ENCODE measurements at regions not wholly inside any gene's neighbourhood (a gene's known extent, or its start where the extent isn't known, plus 50 kb on each side); places are given as distances from the start of the nearest gene placed in this dataset.
"Not testable (repeated sequence)": the region's sequence is repeated elsewhere in the genome, so short reads cannot be mapped to it uniquely, and the experiment has no call there.

DNA sequence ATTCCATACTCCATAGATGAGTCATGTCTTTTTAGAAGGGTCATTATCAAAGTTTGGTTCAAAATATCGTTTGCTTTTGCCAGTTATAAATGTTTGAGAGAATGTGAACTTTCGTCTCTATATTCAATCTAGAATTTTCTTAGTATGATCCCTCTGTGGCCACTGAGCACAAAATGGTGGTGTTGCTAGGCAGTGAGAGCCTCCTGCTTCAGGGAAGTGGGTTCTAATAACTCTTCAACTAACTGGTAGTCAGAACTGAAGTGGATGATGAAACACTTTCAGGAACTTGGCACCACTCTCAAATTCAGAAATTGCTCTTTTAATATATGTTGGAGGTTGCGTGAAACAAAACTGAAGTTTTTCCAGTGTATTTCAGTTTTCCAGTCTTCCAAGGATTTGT lies 125.0 kb upstream of the DOK5 start:
- H3K36me3 ChIP-seq, result no peaks in the 10 kb centered on the region
- no peak for DNase-seq
- H3K4me3 ChIP-seq, result no peak overlapping the region
- no peaks in the 10 kb centered on the region for H3K4me1 ChIP-seq
- intact Hi-C loops (cut with micrococcal nuclease), result no loop called here
- TF ChIP-seq, protein P1, sequence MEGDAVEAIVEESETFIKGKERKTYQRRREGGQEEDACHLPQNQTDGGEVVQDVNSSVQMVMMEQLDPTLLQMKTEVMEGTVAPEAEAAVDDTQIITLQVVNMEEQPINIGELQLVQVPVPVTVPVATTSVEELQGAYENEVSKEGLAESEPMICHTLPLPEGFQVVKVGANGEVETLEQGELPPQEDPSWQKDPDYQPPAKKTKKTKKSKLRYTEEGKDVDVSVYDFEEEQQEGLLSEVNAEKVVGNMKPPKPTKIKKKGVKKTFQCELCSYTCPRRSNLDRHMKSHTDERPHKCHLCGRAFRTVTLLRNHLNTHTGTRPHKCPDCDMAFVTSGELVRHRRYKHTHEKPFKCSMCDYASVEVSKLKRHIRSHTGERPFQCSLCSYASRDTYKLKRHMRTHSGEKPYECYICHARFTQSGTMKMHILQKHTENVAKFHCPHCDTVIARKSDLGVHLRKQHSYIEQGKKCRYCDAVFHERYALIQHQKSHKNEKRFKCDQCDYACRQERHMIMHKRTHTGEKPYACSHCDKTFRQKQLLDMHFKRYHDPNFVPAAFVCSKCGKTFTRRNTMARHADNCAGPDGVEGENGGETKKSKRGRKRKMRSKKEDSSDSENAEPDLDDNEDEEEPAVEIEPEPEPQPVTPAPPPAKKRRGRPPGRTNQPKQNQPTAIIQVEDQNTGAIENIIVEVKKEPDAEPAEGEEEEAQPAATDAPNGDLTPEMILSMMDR (IDR thresholded peaks at IDR 0.05; ENCODE audit: borderline replicate concordance), result no peak
- H3K27ac ChIP-seq (replicated peaks), result no peak overlapping the region
- no peaks in the 10 kb centered on the region for H3K27me3 ChIP-seq (ENCODE audit: low read depth)
- no peaks in the 10 kb centered on the region for H3K9me3 ChIP-seq (replicated peaks)

DNA sequence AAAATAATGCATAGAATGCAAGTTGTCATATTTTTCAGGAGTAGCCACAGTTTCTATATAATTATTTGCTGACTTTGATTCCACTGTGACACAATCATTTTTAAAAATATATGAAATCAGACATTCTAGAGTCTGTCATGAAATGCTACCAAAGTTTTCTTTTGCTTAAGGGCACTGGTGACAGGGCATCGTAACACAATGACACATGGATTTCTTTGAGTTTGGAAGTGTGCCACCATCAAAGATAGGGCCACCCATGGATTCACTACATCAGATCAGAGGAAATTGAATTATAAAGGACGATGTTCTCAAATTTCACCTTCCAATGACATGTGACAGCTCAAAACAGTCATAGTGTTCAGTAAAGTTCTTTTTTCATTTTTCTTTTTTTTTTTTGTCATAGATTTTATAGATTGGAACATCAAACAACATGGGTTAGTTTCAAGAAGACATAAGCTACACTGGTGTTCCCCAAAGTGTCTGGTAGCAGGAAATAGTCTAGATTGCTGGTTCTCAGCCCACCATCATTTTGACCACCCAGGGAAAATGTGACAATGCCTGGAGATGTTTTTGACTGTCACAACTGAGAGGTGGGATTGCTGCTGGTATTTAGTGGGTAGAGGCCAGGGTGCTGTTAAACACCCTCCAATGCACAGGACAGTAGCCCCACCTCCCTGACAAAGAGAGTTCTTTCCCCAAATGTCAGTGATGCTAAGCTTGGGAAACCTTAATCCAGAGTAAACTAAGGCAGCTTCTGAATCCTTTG lies 123.8 kb upstream of the DOK5 start:
- intact Hi-C loops (cut with micrococcal nuclease), result no loop called here
- Histone ChIP-seq H3K4me1 (no peaks in the 10 kb centered on the region), H3K27me3 (ENCODE audit: low read depth) (no peaks in the 10 kb centered on the region), H3K4me3 (no peak overlapping the region), H3K36me3 (no peaks in the 10 kb centered on the region), H3K27ac (replicated peaks) (no peak overlapping the region), H3K9me3 (replicated peaks) (no peaks in the 10 kb centered on the region)
- TF ChIP-seq, protein P1 (IDR thresholded peaks at IDR 0.05; ENCODE audit: borderline replicate concordance), result no peak
- DNase-seq, result no peak

DNA sequence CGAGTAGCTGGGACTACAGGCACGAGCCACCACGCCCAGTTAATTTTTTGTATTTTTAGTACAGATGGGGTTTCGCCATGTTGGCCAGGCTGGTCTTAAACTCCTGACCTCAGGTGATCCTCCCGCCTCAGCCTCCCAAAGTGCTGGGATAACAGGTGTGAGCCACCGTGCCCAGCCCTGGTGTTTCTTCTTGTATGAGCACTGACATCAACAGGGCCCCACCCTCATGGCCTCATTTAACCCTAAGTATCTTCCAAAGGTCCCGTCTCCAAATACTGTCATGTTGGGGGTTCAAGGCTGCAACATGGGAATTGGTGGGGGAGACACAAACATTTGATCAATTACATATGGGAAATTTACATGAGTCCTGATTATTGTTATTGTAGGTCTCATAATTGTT lies 122.9 kb upstream of the DOK5 start:
- H3K4me3 ChIP-seq; H3K9me3 ChIP-seq (replicated peaks); intact Hi-C loops (cut with micrococcal nuclease); DNase-seq; H3K27me3 ChIP-seq (ENCODE audit: low read depth); H3K27ac ChIP-seq (replicated peaks); H3K4me1 ChIP-seq; H3K36me3 ChIP-seq: not testable (repeated sequence)

DNA sequence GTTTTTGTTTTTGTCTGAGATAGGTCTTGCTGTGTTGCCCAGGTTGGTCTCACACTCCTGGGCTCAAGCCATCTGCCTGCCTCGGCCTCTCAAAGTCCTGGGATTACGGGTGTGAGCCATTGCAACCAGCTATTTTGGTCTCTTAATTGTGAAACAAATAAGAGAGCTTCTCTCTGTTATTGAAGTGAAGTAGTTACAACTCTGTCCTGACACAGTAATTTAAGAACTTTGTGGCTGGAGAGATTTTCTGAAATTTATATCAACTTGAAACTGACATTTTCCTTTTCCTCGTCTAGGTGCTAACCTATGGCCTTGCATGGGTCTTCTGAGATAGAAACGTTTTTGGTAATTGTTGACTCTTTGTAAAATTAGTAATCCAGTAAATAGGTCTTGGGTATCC lies 122.1 kb upstream of the DOK5 start:
- Histone ChIP-seq H3K9me3 (replicated peaks) (no peaks in the 10 kb centered on the region), H3K27me3 (ENCODE audit: low read depth) (no peaks in the 10 kb centered on the region), H3K4me1 (no peaks in the 10 kb centered on the region), H3K36me3 (no peaks in the 10 kb centered on the region), H3K27ac (replicated peaks) (no peak overlapping the region), H3K4me3 (no peak overlapping the region)
- TF ChIP-seq, protein P1 (IDR thresholded peaks at IDR 0.05; ENCODE audit: borderline replicate concordance), result no peak
- no peak for DNase-seq
- intact Hi-C loops (cut with micrococcal nuclease), result no loop called here

DNA sequence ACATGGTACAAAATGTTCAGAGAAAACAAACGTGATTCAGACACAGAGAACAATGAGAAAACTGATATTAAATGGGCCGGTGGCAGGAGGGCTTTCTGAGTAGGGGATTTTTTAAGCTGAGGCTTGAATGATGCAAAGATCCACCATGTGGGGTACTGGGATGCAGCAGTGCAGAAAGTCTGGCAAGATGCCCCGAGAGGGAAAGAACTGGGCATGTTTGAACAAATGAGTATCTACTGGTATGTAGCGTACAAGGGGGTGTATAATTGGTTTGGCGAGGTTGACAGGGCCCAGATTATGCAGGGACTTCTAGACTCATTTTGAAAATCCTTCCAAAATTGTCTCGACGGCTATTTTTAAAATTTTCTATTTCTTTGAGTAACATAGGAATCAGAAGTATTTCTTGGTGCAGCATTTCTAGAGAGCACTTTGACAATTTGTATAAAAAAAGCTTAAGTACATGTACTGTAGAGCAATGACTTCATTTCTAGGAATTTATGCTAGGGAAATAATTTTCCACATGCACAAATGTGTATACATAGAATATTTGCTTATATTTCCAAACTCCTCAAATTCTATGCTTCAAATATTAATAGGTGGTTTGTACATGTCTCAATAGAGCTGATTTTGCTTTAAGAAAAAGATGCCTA lies 119.6 kb upstream of the DOK5 start:
- no peak for DNase-seq
- H3K27ac ChIP-seq (replicated peaks), result no peak overlapping the region
- H3K9me3 ChIP-seq (replicated peaks), result no peaks in the 10 kb centered on the region
- no peaks in the 10 kb centered on the region for H3K4me1 ChIP-seq
- TF ChIP-seq, protein P1 (IDR thresholded peaks at IDR 0.05; ENCODE audit: borderline replicate concordance), result no peak
- intact Hi-C loops (cut with micrococcal nuclease), result no loop called here
- H3K27me3 ChIP-seq (ENCODE audit: low read depth), result no peaks in the 10 kb centered on the region
- H3K4me3 ChIP-seq, result no peak overlapping the region
- H3K36me3 ChIP-seq, result no peaks in the 10 kb centered on the region

DNA sequence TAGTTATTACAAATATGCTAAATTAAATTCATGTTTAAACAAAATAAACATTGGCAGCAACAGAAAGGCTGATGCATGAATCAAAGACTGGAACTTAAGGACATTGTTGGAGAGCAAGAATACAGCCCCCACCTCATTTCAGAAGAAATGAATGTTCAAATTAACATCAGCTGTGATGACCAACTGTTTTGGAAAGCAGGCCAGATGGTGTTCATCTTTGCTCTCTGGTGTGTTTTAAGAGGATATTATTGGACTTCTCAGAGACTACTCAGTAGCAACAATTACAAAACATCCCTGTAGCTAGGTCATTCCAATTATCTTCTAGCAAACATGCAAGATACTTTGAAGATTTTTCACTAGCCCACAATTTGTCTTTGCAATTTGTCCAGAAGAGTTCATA lies 118.6 kb upstream of the DOK5 start:
- intact Hi-C loops (cut with micrococcal nuclease), result no loop called here
- no peak for DNase-seq
- TF ChIP-seq, protein P1 (IDR thresholded peaks at IDR 0.05; ENCODE audit: borderline replicate concordance), result no peak
- Histone ChIP-seq H3K27me3 (ENCODE audit: low read depth) (no peaks in the 10 kb centered on the region), H3K4me3 (no peak overlapping the region), H3K4me1 (no peaks in the 10 kb centered on the region), H3K27ac (replicated peaks) (no peak overlapping the region), H3K36me3 (no peaks in the 10 kb centered on the region), H3K9me3 (replicated peaks) (no peaks in the 10 kb centered on the region)

All from left ventricle myocardium inferior (tissue), 1 donor.